Skin of body (tissue), 1 donor: ENCODE measurements at regions not wholly inside any gene's neighbourhood (a gene's known extent, or its start where the extent isn't known, plus 50 kb on each side); places are given as distances from the start of the nearest gene placed in this dataset.

Experiments
- DNase-seq: peaks from one replicate; lab custom pipeline; 2025; lab: John Stamatoyannopoulos, UW

DNA sequence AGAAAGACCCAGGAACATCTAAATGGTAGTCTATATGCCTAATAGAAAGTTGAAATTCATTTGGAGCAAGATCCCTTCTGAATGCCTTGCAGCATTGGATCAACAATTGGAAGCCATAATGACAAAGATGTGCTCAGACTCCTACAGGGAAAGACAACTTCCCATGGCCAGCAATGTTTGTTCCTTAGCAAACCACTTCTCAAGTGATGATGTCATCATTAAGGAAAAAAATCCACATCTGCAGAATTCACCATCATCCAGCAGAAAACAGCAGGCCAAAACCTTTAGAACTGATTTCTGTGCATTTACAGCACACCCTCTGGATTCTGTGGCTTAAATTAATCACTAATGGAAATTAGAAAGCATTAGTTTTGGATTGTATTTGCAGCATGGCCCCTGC is 82.4 kb upstream of the ZIC3 start:
- DNase-seq, result no peak

DNA sequence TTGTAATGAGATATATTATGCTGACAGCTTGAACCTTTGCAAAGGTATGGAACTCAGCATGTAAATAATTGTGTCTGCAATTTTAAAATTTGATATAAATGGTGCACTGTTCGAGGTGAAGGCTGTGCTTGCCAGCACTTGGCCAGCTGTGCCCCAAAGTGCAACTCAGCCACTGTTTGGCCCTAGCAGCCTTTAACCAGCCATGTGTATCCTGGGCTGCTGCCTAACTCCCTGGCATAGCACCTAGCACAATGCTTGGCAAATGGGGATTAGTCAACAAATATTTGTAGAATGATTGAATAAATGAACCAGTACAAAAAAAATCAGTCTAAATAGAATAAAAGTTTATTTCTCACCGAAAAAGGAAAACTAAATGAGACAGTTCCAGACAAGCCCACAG is 83.8 kb upstream of the ZIC3 start:
- DNase-seq, result no peak

DNA sequence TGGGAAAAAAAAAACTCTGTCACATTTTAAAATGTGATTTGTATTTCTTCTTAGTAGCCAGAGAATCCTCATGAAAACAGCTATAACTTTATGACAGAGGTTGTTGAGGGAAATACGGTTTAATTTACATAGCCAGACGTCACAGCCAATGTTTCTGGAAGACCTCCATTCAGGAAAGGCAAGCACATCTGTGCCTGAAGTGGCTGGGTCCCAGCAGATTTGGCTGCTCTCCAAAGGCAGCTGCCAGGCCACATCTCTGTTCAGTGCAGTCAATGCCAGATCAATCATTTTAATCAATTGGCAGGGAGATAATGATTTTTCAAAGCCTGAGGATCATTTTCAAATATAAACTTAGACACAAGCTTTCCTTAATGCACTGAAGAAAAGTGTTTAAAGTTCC is 86.5 kb upstream of the ZIC3 start:
- no peak for DNase-seq

DNA sequence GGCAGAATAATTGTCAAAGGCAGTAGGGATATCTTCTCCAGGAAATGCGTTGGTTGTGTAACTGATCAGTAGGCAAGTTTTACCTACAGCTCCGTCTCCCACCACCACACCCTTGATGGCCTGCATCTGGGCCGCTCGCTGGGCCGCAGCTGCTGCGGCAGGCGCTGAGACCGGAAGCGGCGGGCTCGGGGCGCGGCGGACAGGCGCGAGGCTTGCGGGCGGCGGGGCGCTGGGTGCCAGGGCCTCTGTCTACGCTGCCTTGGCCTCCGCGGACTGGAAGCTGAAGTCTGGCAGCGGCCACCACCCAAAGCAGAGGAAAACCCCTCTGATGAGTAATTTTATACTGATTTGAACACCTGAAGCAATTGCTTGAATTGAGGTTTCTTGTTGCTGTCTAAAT is 124.2 kb upstream of the ZIC3 start:
- DNase-seq, result no peak

DNA sequence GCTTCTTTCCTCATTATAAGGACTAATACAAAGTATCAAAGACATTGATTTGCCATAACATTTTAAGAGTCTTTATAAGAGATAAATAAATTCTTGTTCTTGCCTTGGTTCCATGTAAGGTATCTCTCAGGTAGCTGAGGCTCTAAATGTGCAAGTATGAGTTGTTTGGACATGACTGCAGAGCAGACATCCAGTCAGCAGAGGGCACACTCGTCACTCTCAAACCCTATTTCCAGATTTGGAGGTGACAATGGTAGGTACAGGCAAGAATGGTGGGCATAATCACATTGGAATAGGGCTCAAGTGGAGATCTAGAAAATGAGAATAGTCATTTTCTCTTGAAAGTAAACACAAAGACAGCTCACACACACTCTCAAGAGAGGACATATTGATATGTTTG is 133.3 kb upstream of the ZIC3 start:
- no peak for DNase-seq

DNA sequence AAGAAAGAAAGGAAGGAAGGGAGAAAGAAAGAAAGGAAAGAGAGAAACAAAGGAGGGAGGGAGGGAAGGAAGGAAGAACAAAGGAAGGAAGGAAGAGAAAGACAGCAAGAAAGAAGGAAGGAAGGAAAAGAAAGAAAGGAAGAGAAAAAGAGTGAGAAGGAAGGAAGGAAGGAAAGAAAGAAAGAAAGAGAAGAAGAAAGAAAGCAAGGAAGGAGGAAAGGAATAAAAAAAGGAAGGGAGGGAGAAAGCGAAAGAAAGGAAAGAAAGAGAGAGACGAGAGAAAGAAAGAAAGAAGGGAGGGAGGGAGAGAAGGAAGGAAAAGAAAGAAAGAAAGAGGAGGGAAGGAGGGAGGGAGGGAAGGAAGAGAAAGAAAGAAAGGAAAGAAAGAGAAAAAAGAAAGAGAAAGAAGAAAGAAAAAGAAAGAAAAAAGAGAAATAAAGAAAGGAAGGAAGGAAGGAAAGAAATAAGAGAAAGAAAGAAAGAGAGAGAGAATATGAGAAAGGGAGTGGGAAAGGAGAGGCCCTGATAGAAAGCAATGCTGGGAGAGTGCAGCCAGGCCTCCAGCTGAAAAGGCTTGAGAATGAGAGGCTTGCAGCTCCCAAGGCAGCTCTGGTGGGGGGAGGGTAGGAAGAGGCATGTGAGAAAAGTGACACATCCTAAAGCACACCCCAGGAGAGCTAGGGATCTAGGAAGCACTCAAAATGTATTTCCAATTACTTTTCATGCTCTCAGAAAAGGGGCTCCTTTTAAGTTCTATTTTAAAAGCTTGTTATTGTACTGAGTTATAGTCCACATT is 134.0 kb upstream of the ZIC3 start:
- no peak for DNase-seq

DNA sequence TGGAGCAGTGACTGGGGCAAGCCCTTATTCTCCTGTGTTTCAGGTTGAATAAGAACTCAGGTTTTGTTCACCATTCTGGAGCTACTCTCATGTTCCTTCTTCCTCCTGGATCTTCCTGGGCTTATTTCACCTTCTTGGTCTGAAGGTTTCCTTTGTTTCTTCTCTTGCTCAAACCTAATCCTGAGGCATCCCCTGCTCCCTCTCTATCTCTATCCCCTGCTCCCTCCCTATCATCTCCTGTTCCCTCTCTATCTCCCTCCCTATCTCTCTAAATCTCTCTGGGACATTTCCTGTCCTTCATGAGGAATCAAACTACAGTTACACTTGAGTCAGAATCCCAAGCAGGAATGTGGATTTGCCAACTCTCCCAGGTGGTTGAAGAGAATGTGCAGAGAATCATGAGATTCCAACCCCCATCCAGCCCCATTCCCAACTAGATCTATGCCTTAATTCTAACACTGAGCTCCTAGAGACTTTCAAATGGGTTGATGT is 134.9 kb upstream of the ZIC3 start:
- DNase-seq, result no peak

DNA sequence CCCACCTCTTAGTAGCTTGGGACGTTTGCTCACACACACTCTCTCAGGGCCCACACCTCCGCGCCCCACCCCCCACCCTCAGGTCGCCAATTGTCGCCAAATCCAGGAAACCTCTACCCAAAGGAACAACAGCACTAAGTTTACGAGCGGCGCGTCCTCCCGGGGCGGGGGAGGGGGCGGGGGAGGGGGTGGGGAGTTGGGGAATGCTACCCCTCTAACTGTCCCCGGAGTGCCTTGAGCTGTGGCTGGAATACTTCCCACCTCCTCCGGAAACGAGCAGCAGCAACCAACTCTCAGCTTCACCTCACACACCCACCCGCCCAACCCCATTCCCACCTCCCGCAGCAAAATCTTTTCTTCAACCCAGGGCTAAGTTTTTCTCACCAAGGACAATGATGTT is 135.6 kb upstream of the ZIC3 start:
- DNase-seq, result no peak

DNA sequence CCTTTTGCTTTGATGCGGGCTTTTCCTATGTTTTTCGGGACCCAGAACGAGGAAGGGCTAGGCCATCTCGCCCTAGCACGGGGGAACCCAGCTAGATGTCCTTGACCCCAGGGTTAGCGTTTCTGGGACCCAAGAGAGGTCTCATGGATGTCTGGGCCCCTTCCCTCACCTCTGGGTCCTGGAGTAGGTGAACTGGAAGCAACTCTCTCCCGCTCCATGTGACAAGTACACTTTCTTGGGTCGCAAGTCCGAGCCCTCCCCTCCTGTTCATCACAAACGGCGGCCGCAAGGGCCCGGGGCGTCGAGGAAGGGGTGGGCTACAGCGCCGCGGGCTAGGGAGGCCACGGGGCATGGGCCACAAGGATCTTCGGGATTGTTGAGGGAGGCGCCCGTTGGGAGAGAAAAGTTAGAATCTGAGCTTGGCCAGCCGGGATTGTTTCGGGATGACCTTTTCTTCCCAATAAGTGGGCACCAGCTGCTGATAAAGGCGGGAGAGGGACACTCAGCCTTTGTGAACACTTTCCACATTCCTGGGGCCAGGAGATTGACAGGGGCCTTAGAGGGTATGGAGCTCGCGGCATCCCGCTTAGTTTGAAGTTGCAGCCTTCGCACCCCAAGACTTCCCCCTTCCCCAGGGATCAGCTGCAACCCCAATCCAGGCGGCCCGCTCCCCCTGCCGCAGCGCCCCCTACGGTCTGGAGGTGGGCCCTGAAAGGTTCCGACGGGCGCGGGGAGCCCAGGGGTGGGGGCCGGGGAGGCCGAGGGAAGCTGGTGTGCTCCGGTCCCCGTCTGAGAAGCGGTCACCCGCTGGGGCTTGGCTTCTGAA is 136.9 kb upstream of the ZIC3 start:
- no peak for DNase-seq

DNA sequence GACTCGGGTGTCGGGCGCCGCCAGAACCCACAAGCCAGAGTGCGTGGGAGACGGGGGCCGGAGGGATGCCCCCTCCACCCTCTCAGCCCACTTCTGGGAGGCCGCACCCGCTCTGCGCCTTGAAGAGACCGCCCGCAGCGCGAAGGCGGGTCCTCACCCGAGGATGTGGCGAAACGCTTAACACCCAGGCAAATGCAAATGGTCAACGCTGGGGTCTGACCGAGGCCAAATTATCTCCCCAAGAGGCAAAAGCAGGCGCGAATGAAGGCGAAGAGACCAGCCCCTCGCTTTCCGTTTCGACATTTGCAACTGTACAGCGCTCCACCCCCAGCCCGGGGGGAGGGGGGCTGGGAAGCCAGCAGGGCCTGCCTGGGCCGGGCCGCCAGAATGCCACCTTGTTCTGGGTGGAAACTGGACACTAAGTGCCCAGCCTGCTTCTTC is 137.7 kb upstream of the ZIC3 start:
- no peak for DNase-seq

DNA sequence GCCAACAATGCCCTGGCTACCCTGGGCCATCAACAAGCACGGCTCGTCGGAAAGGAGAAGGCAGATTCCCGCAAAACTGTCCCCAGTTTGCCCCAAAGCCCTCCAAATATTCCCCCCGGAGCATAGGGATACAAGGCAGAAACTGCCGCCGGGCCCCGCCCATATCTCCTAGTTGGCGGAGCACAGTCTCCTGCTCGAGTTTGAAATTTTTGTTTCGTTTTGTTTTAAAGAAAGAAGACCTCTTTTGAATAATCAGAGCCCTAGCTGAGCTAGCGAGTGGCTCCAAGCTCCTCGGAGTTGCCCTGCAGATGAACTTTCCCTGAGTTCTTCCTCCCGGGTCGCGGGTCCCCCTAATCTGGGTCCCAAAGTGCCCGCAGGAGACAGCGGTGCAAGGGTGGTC is 138.1 kb upstream of the ZIC3 start:
- no peak for DNase-seq

DNA sequence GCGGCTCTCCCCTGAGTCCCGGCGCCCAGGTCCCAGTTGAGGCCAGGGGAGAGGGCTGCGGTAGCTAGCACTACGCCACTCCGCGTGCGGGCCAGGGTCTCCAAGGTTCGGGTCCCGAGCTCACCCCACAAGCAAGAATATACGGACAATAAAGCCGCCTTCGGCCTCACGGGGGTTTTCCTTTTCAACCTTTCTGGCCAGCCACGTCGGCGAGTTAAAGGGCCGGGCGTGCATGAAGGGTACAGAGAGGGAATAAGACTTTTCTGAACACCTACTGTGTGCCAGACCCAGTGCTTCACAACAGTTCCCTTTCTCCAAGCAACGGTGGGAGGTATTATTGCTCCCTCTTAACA is 138.5 kb upstream of the ZIC3 start:
- DNase-seq, result no peak

DNA sequence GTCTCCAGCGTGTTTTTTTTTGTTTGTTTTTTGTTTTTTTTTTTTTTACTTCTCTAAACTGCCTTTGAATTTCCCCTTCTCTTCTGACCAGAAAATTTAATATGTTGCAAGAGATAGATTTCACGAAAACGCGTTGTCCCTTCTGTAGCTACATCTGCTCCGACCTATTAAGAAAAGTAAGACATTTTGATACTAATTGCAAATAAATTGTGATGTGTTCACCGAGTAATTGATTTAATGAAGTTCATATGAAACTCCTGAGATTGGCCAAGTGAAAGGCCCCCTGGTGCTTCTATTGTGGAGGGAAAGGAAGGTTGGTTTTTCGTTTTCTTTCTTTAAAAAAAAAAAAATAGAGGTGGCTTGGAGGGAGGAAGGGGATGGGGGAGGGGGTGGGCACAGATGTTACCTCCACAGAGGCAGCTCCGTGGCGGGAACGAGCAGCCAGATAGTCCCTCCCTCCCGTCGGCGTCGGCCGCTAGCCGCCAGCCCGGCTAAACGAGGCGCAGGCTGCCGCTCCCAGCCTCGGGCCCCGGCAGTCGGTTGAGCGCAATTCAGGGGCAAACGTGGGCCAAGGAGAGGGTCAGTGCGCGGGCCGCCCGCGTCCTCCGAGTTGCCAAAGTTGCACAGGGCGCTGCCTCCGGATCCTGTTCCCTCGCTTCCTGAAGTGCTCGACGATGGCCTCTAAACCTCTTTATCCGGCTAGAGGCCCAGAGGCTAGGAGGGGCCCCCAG is 139.1 kb upstream of the ZIC3 start:
- DNase-seq, result no peak

DNA sequence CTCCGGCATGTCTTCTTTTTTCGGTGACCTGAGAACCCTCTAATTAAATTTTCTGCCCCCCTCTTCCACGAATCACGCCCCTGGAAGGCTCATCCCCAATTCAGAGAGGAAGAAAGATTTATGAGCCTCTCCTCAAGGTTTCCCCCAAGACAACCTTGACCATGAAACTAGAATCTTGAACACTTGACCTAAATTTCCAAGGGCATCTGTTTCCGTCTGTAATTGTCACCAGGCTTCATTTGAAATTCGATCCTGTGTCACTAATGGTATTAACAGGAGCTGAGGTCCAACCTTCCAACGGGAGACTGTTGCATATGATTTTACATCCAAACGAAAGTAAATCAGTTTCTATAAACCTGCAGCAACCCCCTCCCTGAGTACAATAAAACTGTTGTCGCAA is 139.9 kb upstream of the ZIC3 start:
- no peak for DNase-seq

DNA sequence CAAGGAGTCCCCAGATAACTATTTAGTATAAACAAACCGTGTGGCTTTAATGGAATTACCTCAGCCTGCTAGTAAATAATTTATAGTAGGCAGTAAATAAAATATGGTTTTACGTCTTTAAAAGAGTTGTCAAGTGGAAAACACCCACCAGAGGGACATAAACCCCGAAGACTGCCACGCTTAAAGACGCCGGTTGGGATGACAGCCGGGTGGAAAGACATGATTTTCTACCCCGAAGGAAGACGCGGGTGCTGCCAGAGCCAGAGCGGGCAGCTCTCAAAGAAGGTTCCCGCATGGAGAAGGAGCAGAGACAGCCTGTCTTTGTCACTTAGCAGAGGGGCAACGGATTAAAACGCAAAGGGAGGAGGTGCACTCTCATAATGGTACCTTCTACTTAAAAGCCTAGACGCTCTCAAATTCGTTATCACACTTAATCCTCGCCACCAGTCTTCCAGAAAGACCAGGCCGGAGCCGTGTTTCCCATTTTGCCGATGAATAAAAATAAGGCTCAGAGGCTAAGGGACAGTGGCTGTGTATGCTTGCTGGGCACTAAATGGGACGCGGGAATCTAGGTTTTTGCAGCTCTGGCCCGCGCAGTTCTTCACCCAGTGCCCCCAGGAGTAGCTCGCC is 140.5 kb upstream of the ZIC3 start:
- no peak for DNase-seq

DNA sequence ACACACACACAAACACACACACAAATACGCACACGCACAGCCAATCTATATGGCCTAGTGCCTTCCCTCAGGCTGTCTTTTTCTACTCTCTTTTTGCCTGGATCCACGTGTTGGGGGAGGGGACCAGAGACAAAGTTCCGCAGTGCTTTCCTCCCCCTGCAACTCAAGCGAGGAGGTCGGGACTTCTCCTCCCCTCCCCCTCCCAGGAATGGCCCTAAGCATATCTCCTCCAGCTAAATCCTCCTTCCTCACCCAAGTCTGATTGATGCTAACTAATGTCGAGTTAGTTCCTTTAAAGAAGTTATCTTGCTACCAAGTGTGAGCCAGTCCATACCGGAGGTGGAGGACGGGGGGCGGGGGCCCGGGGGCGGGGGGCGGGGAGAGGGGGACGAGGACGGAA is 141.2 kb upstream of the ZIC3 start:
- DNase-seq, result no peak

DNA sequence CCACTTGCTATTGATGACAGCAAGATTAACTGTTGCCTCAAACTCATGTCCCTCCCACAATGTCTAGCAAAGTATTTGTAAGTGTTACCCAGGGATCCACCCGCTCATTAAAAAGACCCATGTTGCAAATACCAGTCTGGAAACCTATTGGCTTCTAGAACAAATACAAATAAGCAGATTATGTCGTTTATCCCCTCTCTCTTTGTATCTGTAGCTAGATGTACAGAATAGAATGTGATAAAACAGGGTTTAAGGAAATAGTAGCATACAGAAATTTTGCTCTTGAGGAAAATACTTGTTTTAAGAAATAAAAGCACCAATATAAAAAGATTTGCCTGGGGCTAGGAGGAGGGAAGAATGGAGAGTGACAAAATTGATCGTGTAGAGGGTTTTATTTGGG is 142.7 kb upstream of the ZIC3 start:
- no peak for DNase-seq

DNA sequence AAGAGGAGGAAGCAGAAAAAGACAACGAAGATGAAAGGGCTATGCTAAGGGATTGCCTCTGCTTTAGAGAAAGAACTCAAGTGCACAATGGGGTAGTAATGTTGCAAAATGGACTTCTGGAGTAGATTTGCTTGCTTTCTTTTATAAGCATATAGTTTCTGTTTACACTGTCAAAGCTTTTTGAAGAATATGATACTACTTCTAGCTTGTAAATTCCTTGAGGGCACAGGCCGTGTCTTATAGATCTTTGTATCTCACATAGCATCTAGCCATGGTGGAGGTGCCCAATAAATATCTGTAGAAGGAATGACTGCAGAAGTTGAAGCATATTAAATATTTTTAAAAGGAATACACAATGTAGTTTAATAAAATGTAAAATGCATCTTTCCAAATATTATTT is 147.8 kb upstream of the ZIC3 start:
- no peak for DNase-seq

DNA sequence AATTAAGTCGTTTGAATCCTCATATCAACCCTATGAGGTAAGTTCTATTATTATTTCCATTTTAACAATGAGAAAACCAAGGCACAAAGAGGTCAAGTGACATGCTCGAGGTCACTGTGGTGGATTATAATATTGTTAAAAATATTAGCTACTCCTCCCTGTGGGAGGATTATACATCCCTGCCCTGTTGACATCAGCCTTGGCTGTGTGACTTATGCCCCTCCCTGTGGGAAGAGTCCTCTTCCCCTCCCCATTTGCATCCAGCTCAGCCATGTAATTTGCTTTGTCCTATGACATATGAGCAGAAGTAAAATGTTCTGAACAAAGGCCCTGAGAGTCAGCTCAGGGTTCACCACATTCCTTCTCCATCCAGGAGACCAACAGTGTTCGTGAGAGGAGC is 152.7 kb upstream of the ZIC3 start:
- DNase-seq, result no peak

DNA sequence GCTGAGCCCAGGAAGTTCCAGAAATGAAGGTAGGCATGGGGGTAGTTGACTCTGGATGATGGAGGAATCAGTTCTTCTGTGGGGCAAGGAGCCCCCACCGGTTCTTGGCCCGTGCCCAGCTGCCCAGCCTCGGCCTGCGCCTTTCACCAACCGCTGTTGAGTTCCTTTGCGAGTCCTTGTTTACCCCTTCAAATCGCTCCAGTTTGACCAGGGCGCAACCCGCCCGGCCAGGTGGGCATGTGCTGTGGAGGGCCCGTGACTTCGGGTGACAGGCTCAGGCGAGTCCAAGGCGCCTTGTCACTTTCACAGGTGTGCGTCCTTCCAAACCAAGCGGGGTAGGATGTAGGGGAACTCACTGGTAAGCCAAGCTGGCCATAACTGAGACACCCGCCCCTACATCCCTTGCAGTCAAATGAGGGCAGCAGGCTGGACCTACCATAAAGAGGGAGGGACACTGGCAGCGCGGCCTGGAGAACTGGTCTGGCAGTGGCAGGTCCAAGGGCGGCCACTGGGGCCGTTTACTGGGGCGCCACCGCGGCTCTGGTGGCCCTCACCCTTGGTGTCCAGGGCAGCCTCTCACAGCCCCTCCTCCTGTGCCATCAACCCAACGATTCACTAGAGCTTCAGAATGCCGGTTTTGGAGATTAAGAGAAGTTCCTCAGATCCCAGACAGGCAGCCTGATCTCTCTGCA is 160.3 kb upstream of the ZIC3 start:
- no peak for DNase-seq

DNA sequence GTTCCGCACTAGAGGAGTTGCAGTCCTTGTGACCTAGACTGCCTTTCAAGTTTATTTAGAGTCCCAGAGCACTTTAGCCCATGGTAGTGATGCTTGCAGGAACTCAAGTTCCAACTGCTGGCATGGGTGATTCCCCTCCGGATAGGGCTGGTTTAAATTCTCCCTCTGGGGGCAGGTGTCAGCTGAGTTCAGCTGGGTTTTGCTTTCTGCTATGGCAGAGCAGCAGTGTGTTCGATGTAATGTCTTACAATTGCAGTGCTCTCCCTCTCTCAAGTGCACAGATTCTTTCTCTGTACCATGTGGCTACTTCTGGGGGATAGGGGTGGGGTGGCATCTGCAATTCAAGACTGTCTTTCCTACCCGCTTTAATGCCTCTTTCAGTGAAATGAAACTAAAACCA is 164.8 kb upstream of the ZIC3 start:
- DNase-seq, result no peak
